ENCODE measurements at regions not wholly inside any gene's neighbourhood (a gene's known extent, or its start where the extent isn't known, plus 50 kb on each side); places are given as distances from the start of the nearest gene placed in this dataset.

GRCh38 chr2:120465012-120465700 is 119.2 kb downstream of the INHBB start:
- no peak for FAIRE-seq
- no peak overlapping the region for H3K4me3 ChIP-seq (ENCODE audit: low read length in 3 of 3)
- no peak for TF ChIP-seq CTCF (IDR thresholded peaks at IDR 0.05; ENCODE audit: borderline replicate concordance, extremely low read depth, insufficient read depth)
- no peaks in the 10 kb centered on the region for H3K4me1 ChIP-seq (ENCODE audit: control insufficient read depth in 2 of 3, insufficient read depth in 2 of 3, low read depth in 1 of 3, low read length in 3 of 3)
- intact Hi-C loops (cut with DNase I) = no loop called here
- H3K27ac ChIP-seq (ENCODE audit: low read depth in 2 of 2, low read length in 2 of 2) = no peak overlapping the region
- no peaks in the 10 kb centered on the region for H3K36me3 ChIP-seq (ENCODE audit: control insufficient read depth in 2 of 3, insufficient read depth in 3 of 3, low read length in 3 of 3)
- H3K9ac ChIP-seq (ENCODE audit: low read length in 3 of 3) = no peak overlapping the region
- H3K27me3 ChIP-seq (ENCODE audit: control insufficient read depth, insufficient read depth, low read length) = no peaks in the 10 kb centered on the region
- DNase-seq = peak in 1 of 5 donors; percentile 22
- H3K9me3 ChIP-seq (ENCODE audit: control insufficient read depth in 2 of 3, insufficient read depth in 1 of 3, low read length in 3 of 3) = no peaks in the 10 kb centered on the region

- H3K27me3 ChIP-seq (ENCODE audit: control insufficient read depth, insufficient read depth, low read length) = no peaks in the 10 kb centered on the region
- DNase-seq (no peak), FAIRE-seq (no peak)
- H3K4me3 ChIP-seq (ENCODE audit: low read length in 3 of 3) = no peak overlapping the region
- no peak overlapping the region for H3K27ac ChIP-seq (ENCODE audit: low read depth in 2 of 2, low read length in 2 of 2)
- H3K9ac ChIP-seq (ENCODE audit: low read length in 3 of 3) = no peak overlapping the region
- no peaks in the 10 kb centered on the region for H3K4me1 ChIP-seq (ENCODE audit: control insufficient read depth in 2 of 3, insufficient read depth in 2 of 3, low read depth in 1 of 3, low read length in 3 of 3)
- no peaks in the 10 kb centered on the region for H3K9me3 ChIP-seq (ENCODE audit: control insufficient read depth in 2 of 3, insufficient read depth in 1 of 3, low read length in 3 of 3)
- TF ChIP-seq CTCF (IDR thresholded peaks at IDR 0.05; ENCODE audit: borderline replicate concordance, extremely low read depth, insufficient read depth) = no peak
- H3K36me3 ChIP-seq (ENCODE audit: control insufficient read depth in 2 of 3, insufficient read depth in 3 of 3, low read length in 3 of 3) = no peaks in the 10 kb centered on the region
- intact Hi-C loops (cut with DNase I) = no loop called here
Observed at GRCh38 chr2:120465701-120465988, 119.7 kb downstream of the INHBB start.

DNA sequence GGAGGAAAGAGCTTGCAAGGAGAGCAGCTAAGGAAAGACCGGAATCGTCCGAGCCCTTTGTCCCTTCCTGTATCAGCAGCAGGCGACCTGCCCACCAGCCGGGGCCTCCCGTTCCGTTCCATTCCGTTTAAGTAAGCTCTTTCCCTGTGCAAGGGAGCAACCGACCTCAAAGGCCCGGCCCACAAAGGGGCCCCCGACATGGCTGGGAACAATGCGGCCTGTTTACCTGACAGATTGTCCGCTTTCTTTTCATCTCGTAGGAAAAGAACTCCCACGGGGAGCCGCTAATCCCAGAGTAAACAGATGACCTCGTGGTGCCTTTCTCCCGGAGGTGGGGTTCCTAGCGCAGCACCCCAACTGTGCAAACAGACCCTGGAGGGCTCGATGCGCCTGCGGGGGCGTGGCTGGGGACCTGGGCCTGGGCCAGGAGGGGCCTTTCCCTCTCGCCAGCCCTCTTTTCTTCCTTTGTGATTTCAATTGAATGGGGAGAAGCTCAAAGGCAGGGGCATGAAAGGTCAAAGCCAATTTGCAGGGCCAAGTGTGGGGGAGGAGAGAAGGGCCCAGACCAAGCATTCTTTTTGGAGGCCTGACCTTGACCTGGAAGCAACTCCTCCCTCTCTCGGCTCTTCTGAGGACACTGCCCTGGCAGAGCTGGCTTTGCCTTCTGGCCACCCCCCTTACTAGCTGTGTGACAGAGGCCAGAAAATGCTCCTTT is 120.2 kb downstream of the INHBB start:
- Histone ChIP-seq H3K36me3 (ENCODE audit: control insufficient read depth in 2 of 3, insufficient read depth in 3 of 3, low read length in 3 of 3) (no peaks in the 10 kb centered on the region), H3K9ac (ENCODE audit: low read length in 3 of 3) (no peak overlapping the region), H3K27ac (ENCODE audit: low read depth in 2 of 2, low read length in 2 of 2) (no peak overlapping the region), H3K9me3 (ENCODE audit: control insufficient read depth in 2 of 3, insufficient read depth in 1 of 3, low read length in 3 of 3) (no peaks in the 10 kb centered on the region), H3K4me1 (ENCODE audit: control insufficient read depth in 2 of 3, insufficient read depth in 2 of 3, low read depth in 1 of 3, low read length in 3 of 3) (no peaks in the 10 kb centered on the region), H3K27me3 (ENCODE audit: control insufficient read depth, insufficient read depth, low read length) (no peaks in the 10 kb centered on the region), H3K4me3 (ENCODE audit: low read length in 3 of 3) (no peak overlapping the region)
- intact Hi-C loops (cut with DNase I) = no loop called here
- no peak for FAIRE-seq
- no peak for TF ChIP-seq CTCF (IDR thresholded peaks at IDR 0.05; ENCODE audit: borderline replicate concordance, extremely low read depth, insufficient read depth)
- peak; percentile 52 to 67 (median 56) for DNase-seq

All from kidney (tissue), 13 donors.